ENCODE measurements at regions not wholly inside any gene's neighbourhood (a gene's known extent, or its start where the extent isn't known, plus 50 kb on each side); places are given as distances from the start of the nearest gene placed in this dataset.

DNA sequence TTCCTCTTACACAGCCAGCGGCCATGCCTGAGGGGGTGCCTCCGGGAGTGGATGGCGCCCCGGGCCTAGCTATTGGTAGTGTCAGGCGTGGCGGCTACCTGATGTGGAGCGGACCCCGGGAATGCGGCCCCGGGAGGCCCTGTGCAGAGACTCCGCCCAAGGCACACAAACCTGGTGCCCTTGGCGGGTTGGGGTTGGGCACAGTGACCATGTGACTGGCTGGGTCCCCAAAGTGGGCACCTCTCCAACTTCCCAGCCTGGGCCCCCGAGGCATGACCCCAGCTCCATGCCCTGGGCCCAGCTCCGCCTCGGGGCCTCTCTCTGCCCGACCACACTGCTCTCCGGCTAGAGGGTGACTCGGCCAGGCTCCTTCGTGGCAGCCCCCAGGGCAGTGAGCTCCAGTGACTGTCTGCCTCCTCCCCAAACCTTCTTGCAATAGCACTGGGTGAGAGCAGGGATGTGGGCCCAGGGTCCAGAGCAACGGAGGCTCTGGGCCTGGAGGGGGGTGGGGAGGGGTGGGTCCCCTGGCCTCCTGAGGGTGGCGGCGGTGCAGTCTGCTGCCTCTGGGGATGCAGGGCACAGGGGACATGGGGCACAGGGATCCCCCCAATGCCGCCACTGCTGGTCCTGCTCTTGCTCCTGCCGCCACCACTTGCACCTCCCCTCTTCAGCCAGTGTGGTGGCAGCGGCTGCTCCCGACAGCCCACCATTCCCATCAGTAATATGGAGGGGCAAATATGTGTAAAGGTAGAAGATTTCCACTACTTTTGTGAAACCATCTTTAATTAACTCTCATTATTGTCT is 942.9 kb upstream of the EPHA7 start:
- TF ChIP-seq, protein P1, sequence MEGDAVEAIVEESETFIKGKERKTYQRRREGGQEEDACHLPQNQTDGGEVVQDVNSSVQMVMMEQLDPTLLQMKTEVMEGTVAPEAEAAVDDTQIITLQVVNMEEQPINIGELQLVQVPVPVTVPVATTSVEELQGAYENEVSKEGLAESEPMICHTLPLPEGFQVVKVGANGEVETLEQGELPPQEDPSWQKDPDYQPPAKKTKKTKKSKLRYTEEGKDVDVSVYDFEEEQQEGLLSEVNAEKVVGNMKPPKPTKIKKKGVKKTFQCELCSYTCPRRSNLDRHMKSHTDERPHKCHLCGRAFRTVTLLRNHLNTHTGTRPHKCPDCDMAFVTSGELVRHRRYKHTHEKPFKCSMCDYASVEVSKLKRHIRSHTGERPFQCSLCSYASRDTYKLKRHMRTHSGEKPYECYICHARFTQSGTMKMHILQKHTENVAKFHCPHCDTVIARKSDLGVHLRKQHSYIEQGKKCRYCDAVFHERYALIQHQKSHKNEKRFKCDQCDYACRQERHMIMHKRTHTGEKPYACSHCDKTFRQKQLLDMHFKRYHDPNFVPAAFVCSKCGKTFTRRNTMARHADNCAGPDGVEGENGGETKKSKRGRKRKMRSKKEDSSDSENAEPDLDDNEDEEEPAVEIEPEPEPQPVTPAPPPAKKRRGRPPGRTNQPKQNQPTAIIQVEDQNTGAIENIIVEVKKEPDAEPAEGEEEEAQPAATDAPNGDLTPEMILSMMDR (optimal IDR thresholded peaks at IDR 0.05 in 1 of 3, IDR thresholded peaks at IDR 0.05 in 1 of 3, conservative IDR thresholded peaks at IDR 0.05 in 1 of 3; ENCODE audit: extremely low read depth in 1 of 3, insufficient read depth in 2 of 3, low read length in 3 of 3): no peak
- no peak for TF ChIP-seq EZH2 (IDR thresholded peaks at IDR 0.05; ENCODE audit: low read length)
